ENCODE measurements at regions not wholly inside any gene's neighbourhood (a gene's known extent, or its start where the extent isn't known, plus 50 kb on each side); places are given as distances from the start of the nearest gene placed in this dataset.

- TF ChIP-seq EZH2 (IDR thresholded peaks at IDR 0.05; ENCODE audit: borderline replicate concordance, control insufficient read depth, low read depth, low read length) = no peak
- no peak for TF ChIP-seq GABPA (IDR thresholded peaks at IDR 0.05; ENCODE audit: low read depth)
- TF ChIP-seq POLR2A (IDR thresholded peaks at IDR 0.05; ENCODE audit: low read depth, low read length) = no peak
- no peak for TF ChIP-seq POLR2AphosphoS5 (IDR thresholded peaks at IDR 0.05; ENCODE audit: low read length)
- no peak for TF ChIP-seq BACH1 (IDR thresholded peaks at IDR 0.05; ENCODE audit: borderline replicate concordance)
- no peak for TF ChIP-seq CTCF (IDR thresholded peaks at IDR 0.05 in 2 of 3, conservative IDR thresholded peaks at IDR 0.05 in 1 of 3; ENCODE audit: control insufficient read depth in 2 of 3, extremely low read depth in 1 of 3, insufficient read depth in 1 of 3, low read depth in 3 of 3, low read length in 3 of 3)
- TF ChIP-seq RFX5 (IDR thresholded peaks at IDR 0.05; ENCODE audit: low read depth, low read length) = no peak
- no peak for TF ChIP-seq BRCA1 (IDR thresholded peaks at IDR 0.05; ENCODE audit: low read depth, low read length)
- TF ChIP-seq ATF3 (IDR thresholded peaks at IDR 0.05; ENCODE audit: borderline replicate concordance, extremely low read depth, low read depth, low read length) = no peak
- TF ChIP-seq SRF (IDR thresholded peaks at IDR 0.05; ENCODE audit: low read depth in 2 of 2, low read length in 2 of 2) = no peak
- no peak for TF ChIP-seq CEBPB (IDR thresholded peaks at IDR 0.05; ENCODE audit: borderline replicate concordance in 1 of 2, low read depth in 2 of 2, low read length in 2 of 2)
- no peak for TF ChIP-seq BHLHE40 (IDR thresholded peaks at IDR 0.05; ENCODE audit: borderline replicate concordance in 1 of 2, low read depth in 2 of 2, low read length in 1 of 2)
- no peak for TF ChIP-seq SIX5 (IDR thresholded peaks at IDR 0.05; ENCODE audit: low read depth, low read length, severe bottlenecking)
- TF ChIP-seq HDAC6 (IDR thresholded peaks at IDR 0.05; ENCODE audit: unreplicated experiment) = no peak
Measured at GRCh38 chr4:77332696-77333270, 175.8 kb downstream of the CCNG2 start.

All from GM12878 (cell line).